GM13976 (cell line): ENCODE measurements at regions not wholly inside any gene's neighbourhood (a gene's known extent, or its start where the extent isn't known, plus 50 kb on each side); places are given as distances from the start of the nearest gene placed in this dataset.

Source experiments
- DNase-seq: peaks from one replicate; pipeline ENCODE4 v3.0.0; 2012; ENCODE audit warnings: low spot score
- in situ Hi-C: fragments of 300-500 bp; cut with MboI; formaldehyde crosslinking; loops from one replicate; pipeline ENCODE4 v1.12.0; 2022; ENCODE audit warnings: low sequenced_read_pairs, mixed read lengths, inconsistent platforms; ENCODE audit not compliant: unreplicated experiment
- TF ChIP-seq, protein P1 (sequence below): IDR thresholded peaks from 2 replicates; pipeline ENCODE4 v1.5.1; 2012; ENCODE audit warnings: borderline replicate concordance, mild to moderate bottlenecking; ENCODE audit not compliant: insufficient read depth; ENCODE audit errors: extremely low read depth, missing control alignments, control extremely low read depth

DNA sequence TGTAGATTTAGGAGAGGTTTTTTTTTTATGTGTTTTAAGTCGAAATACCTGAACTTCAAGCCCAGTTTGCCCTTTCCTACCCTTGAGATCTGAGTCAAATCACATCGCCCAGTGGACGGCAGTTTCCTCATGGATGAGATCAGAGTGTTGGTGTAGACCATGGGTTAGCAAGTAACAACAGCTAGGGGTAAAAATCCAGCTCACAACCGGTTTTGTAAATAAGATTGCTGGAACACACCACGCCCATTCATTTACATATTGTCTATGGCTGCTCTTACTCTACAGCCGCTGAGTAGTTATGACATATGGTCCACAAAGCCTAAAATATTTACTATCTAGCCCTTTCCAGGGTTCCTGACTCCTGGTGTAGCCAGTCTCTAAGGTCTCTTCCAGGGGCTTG lies 158.5 kb upstream of the PLEKHG7 start:
- DNase-seq = no peak
- in situ Hi-C loops = no loop called here
- TF ChIP-seq, protein P1, sequence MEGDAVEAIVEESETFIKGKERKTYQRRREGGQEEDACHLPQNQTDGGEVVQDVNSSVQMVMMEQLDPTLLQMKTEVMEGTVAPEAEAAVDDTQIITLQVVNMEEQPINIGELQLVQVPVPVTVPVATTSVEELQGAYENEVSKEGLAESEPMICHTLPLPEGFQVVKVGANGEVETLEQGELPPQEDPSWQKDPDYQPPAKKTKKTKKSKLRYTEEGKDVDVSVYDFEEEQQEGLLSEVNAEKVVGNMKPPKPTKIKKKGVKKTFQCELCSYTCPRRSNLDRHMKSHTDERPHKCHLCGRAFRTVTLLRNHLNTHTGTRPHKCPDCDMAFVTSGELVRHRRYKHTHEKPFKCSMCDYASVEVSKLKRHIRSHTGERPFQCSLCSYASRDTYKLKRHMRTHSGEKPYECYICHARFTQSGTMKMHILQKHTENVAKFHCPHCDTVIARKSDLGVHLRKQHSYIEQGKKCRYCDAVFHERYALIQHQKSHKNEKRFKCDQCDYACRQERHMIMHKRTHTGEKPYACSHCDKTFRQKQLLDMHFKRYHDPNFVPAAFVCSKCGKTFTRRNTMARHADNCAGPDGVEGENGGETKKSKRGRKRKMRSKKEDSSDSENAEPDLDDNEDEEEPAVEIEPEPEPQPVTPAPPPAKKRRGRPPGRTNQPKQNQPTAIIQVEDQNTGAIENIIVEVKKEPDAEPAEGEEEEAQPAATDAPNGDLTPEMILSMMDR = no peak

DNA sequence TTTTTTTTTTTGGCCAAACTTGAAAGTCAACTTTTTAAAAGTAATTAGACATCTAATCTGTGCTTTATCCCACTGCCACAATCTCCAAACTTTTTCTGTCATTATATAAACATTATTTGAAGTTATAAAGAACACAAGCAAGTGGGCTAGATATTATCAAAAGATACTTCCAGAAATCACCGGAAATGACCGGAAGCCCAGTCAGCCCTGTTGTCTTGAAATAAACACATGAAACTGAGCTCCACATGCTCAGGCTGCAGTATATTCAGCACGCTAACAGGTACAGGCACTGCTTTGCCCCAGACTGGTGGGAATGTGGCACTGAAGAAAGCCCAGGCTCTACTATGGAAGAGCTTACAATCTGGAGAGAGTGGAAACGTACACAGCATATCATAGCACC lies 158.9 kb upstream of the PLEKHG7 start:
- in situ Hi-C loops = no loop called here
- TF ChIP-seq, protein P1 = no peak
- DNase-seq = no peak

- in situ Hi-C loops = no loop called here
- no peak for DNase-seq
- TF ChIP-seq, protein P1 = no peak
Measured at GRCh38 chr12:92543359-92543758, 159.4 kb upstream of the PLEKHG7 start.

GRCh38 chr12:92541731-92542130 lies 161.1 kb upstream of the PLEKHG7 start:
- in situ Hi-C loops = no loop called here
- DNase-seq = no peak
- TF ChIP-seq, protein P1 = no peak

- TF ChIP-seq, protein P1 = no peak
- in situ Hi-C loops = no loop called here
- DNase-seq = no peak
Measured at GRCh38 chr12:92540782-92541423, 161.9 kb upstream of the PLEKHG7 start.

- in situ Hi-C loops = no loop called here
- TF ChIP-seq, protein P1 = no peak
- no peak for DNase-seq
Measured at GRCh38 chr12:92539976-92540781, 162.6 kb upstream of the PLEKHG7 start.
